IPS-NIHi7 (cell line): ENCODE measurements at regions not wholly inside any gene's neighbourhood (a gene's known extent, or its start where the extent isn't known, plus 50 kb on each side); places are given as distances from the start of the nearest gene placed in this dataset.

Source experiments
- DNase-seq: peaks from one replicate; pipeline ENCODE4 v3.0.0; 2012; ENCODE audit warnings: mixed read lengths; ENCODE audit errors: extremely low spot score

DNA sequence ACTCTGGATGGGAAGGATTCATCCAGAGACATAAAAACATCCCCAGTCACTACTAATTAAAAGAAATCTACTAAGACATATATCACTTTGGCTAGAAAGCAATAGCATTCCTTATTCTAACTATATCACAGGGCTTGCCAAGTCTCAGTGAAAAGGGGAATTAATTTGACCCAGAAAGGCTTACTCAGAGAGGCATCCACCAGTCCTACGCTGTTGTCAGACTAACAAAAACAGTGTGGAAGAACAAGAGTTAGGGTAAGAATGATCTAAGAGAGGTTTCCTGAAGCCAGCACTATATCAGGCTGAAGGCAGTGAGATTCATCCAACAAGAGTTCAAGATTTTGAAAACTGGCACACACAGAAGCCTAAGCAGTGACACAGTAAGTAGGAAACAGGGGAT lies 126.1 kb downstream of the GDAP2 start:
- no peak for DNase-seq

DNA sequence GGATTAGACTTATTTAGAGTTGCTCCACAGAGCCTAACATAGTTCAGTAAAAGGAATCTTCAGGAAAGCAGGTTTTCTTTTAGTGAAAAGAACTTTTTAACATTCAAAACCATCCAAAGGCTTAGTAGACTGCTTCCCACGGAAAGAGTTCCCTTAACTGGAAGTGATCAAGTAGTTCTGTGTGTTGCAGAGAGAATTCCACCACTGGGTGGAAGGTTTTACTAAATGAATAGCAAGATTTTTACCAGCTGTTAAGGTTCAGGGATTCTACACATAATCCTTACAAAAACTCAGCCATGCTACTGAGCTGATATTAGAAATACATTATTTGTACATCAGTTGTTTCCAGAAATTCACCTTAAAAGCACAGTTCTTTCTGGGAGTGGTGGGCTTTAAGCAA lies 119.7 kb downstream of the GDAP2 start:
- no peak for DNase-seq

DNA sequence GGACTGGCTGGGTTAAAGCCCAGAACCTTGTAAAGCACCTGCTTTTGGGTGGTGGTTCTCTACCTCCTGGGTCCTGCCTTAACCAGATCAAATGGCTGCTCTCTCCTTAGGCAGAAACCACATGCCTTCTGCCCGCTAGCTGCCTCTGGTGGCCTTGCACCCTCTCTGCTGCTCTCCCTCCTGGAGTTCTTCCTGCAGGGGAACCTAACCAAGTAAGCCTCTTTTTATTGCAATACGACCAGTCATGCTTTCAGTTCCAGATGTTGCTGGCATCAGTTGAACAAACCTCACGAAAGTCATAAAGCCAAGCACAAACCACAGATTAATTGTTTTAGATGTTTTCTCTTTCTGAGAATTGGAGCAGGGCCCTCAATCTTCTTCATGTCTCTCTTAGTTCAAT lies 118.9 kb downstream of the GDAP2 start:
- no peak for DNase-seq

DNA sequence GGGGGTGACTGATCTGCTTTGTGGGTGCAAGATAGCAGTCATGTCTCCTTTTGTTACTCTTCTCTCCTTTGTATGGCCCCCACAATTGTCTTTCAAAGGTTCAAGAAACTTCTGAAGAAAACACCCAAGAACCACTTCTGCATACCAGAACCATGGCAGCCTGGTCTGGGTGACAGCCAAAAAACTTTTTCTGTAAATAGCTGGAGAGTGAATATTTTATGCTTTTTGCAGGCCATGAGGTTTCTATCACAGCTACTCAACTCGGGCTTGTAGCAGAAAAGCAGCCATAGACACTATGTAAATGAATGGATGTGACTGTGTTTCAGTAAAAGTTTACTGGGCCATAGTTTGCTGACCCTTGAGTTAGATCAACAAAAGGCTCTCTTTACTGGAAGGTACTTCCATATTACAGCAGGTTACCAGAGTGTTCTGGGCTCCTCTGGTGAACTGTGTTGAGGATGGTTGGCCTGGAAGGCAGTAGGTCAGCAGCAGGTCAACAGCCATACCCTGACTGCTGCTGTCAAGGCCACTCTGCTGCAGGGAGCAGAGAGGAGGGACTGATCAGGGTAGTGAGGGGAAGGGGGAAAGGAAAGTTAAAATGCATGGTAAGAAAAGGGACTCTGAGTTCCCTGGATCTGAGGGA lies 116.4 kb downstream of the GDAP2 start:
- no peak for DNase-seq
